Neural cell (in vitro differentiated cells): ENCODE measurements at regions not wholly inside any gene's neighbourhood (a gene's known extent, or its start where the extent isn't known, plus 50 kb on each side); places are given as distances from the start of the nearest gene placed in this dataset.

Experiments used
- EZH2 ChIP-seq: fragments of 200-600, 300-800 bp; shearing (Covaris generic), sonication (generic); IDR thresholded peaks from 2 replicates; pipeline ENCODE4 v1.6.1; 2014; ENCODE audit warnings: antibody characterized with exemption, low read length, borderline replicate concordance, mild to moderate bottlenecking; ENCODE audit not compliant: insufficient read depth, poor library complexity, severe bottlenecking
- POLR2AphosphoS5 ChIP-seq: IDR thresholded peaks from 2 replicates; pipeline ENCODE4 v1.6.1; 2012
- RAD21 ChIP-seq: fragments of 450-650 bp; conservative IDR thresholded peaks from 2 replicates; pipeline ENCODE4 v1.6.1; 2014; ENCODE audit warnings: antibody characterized with exemption, mild to moderate bottlenecking, moderate library complexity
- SMC3 ChIP-seq: fragments of 450-650 bp; conservative IDR thresholded peaks from 2 replicates; pipeline ENCODE4 v1.6.1; 2014; ENCODE audit warnings: antibody characterized with exemption, mild to moderate bottlenecking, moderate library complexity; ENCODE audit not compliant: poor library complexity
- TAF1 ChIP-seq: IDR thresholded peaks from 2 replicates; pipeline ENCODE4 v1.6.1; 2012; ENCODE audit warnings: low read depth
- TF ChIP-seq, protein P1 (sequence below): fragments of 450-650 bp; IDR thresholded peaks from 2 replicates; pipeline ENCODE4 v1.5.1; 2014; ENCODE audit warnings: antibody characterized with exemption, mild to moderate bottlenecking, moderate library complexity; ENCODE audit not compliant: poor library complexity, severe bottlenecking
- TF ChIP-seq, protein P2 (sequence below): IDR thresholded peaks from 2 replicates; pipeline ENCODE4 v1.6.1; 2012; ENCODE audit warnings: borderline replicate concordance

DNA sequence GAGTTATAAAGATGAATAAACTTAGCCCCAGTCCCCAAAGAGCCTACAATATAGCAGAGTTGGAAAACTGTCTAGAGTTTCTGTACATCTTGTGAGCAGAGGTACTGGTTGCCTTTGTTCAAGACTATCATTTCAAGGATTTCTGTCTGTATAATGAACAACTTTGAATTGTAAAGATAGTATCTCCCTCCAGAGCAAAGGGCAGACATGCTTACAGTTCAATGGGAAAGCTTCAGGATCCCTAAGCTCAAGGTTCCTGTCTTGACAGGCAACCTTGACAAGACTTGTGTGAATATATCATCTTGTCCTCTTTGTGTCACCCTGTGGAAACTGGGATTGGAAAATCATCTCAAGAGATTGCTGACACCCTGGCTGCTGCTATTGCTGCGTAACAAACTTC is 242.8 kb upstream of the VLDLR start:
- TF ChIP-seq POLR2AphosphoS5 (no peak), RAD21 (no peak), SMC3 (no peak), EZH2 (no peak), TAF1 (no peak)
- TF ChIP-seq, protein P1, sequence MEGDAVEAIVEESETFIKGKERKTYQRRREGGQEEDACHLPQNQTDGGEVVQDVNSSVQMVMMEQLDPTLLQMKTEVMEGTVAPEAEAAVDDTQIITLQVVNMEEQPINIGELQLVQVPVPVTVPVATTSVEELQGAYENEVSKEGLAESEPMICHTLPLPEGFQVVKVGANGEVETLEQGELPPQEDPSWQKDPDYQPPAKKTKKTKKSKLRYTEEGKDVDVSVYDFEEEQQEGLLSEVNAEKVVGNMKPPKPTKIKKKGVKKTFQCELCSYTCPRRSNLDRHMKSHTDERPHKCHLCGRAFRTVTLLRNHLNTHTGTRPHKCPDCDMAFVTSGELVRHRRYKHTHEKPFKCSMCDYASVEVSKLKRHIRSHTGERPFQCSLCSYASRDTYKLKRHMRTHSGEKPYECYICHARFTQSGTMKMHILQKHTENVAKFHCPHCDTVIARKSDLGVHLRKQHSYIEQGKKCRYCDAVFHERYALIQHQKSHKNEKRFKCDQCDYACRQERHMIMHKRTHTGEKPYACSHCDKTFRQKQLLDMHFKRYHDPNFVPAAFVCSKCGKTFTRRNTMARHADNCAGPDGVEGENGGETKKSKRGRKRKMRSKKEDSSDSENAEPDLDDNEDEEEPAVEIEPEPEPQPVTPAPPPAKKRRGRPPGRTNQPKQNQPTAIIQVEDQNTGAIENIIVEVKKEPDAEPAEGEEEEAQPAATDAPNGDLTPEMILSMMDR: no peak
- TF ChIP-seq, protein P2, sequence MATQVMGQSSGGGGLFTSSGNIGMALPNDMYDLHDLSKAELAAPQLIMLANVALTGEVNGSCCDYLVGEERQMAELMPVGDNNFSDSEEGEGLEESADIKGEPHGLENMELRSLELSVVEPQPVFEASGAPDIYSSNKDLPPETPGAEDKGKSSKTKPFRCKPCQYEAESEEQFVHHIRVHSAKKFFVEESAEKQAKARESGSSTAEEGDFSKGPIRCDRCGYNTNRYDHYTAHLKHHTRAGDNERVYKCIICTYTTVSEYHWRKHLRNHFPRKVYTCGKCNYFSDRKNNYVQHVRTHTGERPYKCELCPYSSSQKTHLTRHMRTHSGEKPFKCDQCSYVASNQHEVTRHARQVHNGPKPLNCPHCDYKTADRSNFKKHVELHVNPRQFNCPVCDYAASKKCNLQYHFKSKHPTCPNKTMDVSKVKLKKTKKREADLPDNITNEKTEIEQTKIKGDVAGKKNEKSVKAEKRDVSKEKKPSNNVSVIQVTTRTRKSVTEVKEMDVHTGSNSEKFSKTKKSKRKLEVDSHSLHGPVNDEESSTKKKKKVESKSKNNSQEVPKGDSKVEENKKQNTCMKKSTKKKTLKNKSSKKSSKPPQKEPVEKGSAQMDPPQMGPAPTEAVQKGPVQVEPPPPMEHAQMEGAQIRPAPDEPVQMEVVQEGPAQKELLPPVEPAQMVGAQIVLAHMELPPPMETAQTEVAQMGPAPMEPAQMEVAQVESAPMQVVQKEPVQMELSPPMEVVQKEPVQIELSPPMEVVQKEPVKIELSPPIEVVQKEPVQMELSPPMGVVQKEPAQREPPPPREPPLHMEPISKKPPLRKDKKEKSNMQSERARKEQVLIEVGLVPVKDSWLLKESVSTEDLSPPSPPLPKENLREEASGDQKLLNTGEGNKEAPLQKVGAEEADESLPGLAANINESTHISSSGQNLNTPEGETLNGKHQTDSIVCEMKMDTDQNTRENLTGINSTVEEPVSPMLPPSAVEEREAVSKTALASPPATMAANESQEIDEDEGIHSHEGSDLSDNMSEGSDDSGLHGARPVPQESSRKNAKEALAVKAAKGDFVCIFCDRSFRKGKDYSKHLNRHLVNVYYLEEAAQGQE: no peak
